Spleen (tissue), 7 donors: ENCODE measurements at regions not wholly inside any gene's neighbourhood (a gene's known extent, or its start where the extent isn't known, plus 50 kb on each side); places are given as distances from the start of the nearest gene placed in this dataset.

ENCODE experiments used
- CTCF ChIP-seq, 11 experiments: fragments of 200-600 bp in 7 of 11; fragments of 450-650 bp in 4 of 11; sonication (generic) in 4 of 11; IDR thresholded peaks in 8 of 11; conservative IDR thresholded peaks in 3 of 11; 1 replicate in 7 of 11; 2 replicates in 4 of 11; pipeline versions ENCODE4 v1.4.0 to v1.8.0; 2016 to 2021; ENCODE audit warnings: antibody characterized with exemption in 11 of 11, inconsistent platforms in 4 of 11, mild to moderate bottlenecking in 1 of 11
- POLR2A ChIP-seq, 3 donors: fragments of 450-650 bp; IDR thresholded peaks; one replicate each; pipeline ENCODE4 v1.5.1; 2017; ENCODE audit warnings: antibody characterized with exemption in 3 of 3, mild to moderate bottlenecking in 1 of 3
- donor health status: DM: no; HTN: no; CAD: no; lungs with moderate emphysema.
- donor health status: DM: no; HTN: no; CAD: no.
- donor health status: DM: no; HTN: no; CAD: no.

DNA sequence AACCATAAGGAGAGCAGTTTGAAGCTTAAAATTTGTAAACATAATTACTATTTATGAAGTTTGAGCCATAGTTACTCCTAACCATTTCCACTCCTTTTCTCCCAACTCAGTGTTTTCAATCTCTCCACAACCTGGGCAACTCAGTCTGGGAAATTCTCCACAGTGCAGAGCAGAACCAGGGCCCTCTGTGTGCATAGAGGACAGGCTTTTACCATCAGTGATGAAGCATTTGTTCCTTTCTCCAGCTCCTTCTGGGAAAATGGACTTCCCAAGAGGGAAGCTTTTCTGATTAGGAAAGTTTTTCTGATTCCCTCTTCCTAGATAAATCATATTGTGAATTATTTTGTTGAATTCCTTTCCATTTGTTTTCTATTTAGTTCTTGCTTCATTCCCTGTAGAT lies 132.3 kb upstream of the MPDZ start:
- TF ChIP-seq CTCF (IDR thresholded peaks at IDR 0.05 in 8 of 11, conservative IDR thresholded peaks at IDR 0.05 in 3 of 11) (no peak), POLR2A (IDR thresholded peaks at IDR 0.05) (no peak)
